T-helper 2 cell (primary cell): ENCODE measurements at regions not wholly inside any gene's neighbourhood (a gene's known extent, or its start where the extent isn't known, plus 50 kb on each side); places are given as distances from the start of the nearest gene placed in this dataset.

Source experiments
- DNase-seq, 5 experiments: peaks; one replicate each; pipeline versions ENCODE4 v3.0.0 to v3.0.0-alpha.2; 2012 to 2022

DNA sequence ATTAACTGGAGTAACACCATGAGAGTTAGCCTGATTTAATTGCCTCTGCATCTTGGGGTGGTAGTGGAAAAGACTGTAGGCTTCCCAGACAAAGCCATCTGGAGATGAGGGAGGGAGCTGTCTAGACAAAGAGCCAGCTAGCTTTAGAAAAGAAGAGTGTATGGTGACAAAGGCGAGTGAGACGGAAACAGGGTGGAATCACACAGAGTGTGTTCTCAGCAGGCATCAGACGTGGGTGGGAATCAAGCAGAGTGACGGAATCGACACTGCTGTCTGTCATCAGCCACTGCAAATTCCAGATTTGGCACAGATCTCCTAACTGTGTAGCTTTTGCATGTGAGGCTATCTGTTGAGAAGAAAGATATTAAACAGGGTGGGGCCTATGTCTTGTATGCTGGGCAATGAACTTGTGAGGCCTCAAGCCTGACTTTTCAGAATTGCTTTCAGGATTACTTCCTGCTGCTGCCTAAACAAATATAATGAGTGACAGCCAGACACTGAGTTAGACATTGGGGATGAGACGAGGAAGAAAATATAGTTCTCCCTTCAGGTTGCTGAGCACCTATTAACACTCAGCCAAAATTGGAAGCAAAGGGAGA is 236.5 kb upstream of the GRIP1 start:
- no peak for DNase-seq

DNA sequence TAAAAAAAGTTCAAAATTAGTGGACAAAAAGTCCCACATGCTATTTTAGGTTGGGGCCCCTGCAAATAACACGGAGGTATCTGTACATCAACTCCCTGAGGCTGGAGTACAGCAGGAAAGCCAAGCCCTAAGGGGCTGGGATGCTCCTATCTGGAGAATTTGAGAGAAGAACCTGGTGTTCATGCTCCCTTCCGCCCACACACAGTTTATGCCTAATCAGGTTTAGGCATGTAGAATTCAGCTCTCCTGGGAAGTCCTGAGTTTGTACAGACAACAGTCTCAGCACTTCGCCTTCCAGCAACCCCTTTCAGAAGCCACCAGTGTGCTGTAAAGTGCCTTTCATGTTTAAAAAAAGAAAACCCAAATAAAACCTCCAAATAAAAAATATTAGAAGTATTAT is 237.3 kb upstream of the GRIP1 start:
- no peak for DNase-seq

DNA sequence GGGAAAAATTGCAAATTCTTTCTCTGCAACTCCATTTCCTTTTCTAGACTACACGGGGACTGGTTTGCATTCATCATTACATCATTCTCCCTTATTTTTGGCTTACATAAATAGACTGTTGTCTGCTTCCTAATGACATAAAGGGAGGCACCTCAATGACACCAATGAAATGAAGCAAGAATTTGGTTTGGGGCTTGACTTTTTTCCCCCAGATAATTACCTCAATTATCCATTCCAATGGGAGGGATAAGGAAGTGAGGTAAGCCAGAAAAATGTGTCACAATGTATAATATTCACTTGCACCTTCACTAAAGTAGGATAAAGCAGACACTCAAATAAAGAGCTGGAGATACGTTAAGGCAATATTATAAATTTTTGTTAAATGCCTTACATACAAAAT is 240.6 kb upstream of the GRIP1 start:
- no peak for DNase-seq

DNA sequence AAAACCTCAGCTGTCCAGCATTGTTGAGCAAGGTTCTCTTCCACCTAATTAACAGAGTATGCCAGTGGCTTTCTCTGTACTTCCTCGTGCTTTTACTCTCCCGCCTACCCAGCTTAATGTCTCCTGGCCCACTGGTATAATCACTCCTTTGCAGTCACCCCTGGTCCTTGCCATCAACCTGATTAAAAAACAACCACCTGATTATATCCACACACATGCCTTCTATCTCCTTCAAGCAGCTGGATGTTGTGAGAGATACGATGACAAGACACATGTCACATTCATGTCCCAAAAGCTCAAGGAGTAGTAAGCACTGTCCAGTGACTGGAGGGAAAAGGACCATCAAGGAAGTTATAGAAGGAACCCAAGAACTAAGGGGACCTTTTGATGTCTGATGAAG is 241.3 kb upstream of the GRIP1 start:
- DNase-seq = no peak

DNA sequence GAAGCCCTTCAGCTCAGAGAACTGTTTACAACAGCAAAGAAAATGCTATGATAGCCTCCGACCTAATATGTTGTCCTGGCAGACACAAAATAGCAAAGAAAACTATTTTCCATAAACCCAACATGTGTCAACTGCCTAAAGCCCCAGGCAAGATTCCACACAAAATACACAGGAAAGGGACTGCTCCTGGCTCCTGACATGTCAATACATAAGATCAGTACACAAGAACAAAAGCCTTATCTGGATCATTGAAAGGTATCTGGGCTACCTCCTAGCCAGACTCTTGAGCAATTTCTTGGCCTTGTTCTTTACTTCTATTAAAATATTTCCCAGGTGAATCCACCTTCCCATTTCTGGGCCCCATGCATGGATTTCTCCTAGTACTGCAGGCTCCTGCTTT is 242.3 kb upstream of the GRIP1 start:
- DNase-seq = no peak

DNA sequence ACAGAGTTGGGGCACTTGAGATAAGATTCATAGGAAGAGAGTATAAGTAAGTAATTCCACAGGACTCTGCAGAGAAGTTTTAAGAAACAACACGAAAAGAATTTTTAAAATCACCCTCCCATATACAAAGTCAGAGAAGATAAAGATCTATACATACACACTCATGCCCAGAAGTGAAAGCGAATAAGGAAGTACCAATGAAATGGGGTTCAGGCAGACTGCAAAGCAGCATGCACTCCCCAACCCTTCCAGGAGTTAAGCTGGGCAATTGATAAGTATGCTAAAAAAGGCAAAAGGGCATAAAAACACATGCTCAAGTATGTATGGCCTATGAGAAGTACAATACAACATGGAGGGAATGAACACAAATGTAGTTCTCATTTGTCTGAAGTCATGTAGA is 246.2 kb upstream of the GRIP1 start:
- peak in 1 of 5 experiments; percentile 30 for DNase-seq

DNA sequence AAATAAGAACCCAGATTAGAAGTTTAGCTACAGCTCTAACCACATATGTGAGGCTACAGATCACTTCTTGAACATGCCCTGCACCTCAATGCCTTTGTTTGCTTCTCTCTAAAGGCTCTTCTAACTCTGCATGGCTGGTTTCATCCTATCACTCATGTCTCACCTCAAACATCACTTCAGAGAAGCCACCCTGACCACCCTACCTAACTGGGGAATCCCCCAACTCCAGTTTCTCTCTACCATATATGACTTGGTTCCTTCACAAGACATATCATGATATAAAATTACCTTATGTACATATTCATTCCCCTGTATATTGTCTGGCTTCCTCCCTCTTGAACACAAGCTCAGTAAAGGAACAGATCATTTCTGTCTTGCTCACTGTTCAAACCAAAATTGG is 250.2 kb upstream of the GRIP1 start:
- DNase-seq = peak in 1 of 5 experiments; percentile 10

DNA sequence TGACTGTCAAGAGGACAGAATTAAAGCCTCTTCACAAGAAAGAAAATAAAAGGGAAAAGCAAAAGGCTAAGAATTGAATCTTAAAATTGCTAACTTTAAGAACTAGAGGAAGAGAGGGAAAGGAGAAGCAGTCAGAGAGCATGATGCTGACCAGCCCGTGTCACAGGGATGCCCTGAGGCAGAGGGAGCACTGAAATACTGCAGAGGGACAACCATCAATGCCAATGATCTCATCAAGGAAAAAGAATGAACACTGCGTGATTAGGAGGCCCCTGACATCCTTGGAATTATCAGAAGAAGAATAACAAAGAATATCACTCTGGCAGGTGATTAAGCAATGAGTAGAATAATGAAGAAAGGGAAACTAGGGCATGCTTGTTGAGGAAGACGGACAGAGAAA is 252.2 kb upstream of the GRIP1 start:
- DNase-seq = no peak

DNA sequence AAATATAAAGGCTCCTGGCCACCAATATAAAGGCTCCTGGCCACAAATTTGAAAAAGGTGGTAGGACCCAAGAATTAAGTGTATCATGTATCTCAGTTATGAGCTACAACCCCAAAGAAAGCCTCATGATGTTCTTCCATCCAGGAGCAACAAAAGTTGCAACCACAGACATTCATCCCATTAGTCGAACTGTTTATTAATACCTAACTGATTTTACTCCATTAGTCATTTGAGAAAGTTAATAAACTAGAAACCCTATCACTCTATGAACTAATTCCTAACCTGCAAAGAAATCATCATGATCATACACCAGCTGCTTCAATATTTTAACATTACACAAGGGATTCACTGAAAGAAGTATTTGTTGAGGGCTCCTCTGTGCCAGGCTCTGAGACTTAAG is 253.2 kb upstream of the GRIP1 start:
- no peak for DNase-seq

DNA sequence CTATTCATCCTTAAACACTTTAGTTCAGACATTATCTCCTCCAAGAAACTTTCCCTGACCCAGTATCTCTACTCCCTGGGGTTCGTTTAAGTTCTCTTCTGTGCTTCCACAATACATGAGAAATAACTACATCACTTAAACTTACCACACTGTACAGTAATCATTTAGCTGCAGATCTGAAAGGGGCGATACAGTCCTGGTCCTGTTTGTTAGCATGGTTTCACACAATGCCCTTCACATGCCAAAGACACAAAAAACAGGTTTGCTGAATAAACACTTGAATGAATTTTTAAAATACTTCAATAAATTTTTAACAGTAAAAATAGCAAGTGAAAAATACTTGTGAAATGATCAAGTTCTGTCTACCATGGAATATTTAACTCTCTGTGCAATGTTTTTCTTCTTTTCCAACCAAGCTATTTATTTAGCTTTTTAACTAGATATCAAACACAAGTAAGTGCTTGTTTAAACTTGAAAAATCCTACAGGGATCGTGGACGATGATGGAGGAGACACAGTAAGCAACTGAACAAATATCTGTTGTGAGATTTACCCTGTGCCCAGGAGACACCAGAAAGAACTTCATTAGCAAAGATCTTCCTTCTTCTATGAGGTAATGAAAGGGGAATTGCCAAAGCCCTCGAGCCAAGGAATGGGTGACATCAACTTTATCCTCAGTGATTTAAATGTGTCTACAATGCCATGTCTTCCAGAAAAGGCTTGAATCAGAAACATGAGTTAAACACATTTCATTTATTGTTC is 255.6 kb upstream of the GRIP1 start:
- no peak for DNase-seq

DNA sequence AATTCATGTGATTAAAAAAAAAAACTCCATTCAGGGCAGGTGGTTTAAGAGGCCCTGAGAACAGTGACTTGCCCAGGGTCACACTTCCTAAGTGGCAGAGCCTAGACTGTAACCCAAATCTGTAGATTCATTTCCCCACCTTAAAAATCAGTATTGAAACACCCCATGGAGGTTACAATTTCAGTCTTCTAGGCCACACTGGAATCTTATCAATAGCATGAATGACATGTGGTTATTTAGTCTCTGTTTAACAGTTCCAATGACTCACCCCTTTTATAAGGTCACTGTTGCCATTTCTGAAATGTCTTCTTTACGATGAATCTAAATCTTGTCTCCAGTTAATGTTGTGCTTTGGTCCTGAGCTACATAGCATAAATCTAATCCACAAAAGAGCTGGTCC is 262.3 kb upstream of the GRIP1 start:
- no peak for DNase-seq

DNA sequence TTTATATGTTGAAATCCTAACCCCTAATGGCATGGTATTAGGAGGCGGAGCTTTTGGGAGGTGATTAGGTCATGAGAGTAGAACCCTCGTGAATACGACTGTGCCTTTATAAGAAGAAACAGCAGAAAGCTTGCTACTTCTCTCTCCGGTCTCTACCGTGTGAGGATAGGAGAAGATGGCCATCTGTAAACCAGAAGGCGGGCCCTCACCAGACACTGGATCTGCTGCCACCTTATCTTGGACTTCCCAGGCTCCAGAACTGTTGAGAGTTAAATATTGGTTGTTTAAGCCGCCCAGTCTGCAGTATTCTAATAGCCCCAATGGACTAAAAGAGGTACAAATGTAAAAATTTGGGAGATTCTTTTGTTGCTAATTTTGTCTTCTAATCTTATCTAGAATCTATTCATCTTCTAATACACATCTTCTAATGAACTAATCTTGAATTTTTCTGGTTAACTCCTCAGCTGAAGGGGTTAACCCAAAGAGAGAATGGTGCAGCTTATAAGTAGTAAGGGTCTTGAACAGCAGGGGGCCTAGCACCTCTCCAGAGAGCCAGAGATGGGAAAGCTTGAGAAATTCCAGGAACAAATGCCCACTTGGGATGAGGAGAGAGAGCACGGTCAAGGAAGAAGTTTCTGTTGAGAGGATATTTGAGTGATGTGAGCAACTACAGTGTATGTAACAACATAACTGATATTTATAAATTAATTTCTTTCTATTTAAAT is 264.0 kb upstream of the GRIP1 start:
- no peak for DNase-seq

DNA sequence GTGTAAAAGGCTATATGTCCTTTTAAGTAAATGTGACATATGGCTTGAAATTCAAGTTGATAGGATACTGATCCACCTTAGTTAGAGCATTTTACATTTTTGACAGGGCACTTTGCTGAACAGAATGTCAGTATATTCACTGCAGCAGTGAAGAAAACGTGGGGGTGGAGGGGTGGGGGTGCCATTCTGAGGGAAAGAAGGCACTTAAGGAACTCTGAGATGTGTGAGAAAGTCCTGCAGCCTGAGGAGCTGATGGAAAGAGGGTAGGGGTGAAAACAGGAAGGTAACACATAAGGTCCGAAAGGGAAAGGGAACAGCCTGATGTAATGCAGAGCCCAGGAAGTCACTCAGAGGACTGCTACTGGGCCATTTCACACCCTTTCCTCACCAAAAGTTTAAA is 265.5 kb upstream of the GRIP1 start:
- no peak for DNase-seq

DNA sequence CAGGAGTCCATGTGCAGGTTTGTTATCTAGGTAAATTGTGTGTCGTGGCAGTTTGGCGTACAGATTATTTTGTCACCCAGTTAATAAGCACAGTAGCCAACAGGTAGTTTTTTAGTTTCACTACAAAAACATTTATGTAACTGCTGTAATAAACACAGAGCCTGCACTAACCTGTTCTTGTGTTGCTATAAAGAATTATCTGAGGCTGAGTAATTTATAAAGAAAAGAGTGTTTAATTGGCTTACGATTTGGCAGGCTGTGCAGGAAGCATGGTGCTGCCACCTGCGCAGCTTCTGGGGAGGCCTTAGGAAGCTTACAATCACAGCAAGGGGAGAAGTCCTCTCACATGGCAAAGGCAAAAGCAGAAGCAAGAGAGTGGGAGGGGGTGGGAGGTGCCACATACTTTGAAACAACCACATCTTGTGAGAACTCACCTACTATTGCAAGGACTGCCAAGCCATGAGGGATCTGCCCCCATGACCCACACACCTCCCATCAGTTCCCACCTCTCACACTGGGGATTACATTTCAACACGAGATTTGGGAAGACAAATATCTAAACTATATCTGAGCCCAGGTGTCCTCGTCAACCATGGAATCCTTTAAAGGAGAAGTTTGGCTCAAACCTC is 266.4 kb upstream of the GRIP1 start:
- no peak for DNase-seq

DNA sequence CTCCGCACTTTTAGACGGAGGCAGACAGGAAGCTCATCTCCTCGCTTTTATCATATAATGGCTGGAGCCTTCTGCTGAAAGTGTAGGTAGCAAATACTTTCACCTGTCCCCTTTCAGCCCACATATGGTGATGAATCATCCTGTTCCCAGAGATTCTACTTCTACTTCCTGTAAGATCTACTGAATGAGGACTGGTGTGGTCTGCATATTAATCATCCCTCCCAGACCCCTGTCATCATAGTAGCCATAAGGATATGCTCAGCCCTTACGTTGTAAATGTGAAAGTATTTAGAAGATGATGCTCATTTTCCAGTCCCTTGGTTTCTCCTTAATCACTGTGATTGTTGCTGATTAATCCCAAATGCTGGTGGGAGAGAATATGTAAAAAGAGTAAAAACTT is 268.2 kb upstream of the GRIP1 start:
- DNase-seq = peak in 1 of 5 experiments; percentile 8

DNA sequence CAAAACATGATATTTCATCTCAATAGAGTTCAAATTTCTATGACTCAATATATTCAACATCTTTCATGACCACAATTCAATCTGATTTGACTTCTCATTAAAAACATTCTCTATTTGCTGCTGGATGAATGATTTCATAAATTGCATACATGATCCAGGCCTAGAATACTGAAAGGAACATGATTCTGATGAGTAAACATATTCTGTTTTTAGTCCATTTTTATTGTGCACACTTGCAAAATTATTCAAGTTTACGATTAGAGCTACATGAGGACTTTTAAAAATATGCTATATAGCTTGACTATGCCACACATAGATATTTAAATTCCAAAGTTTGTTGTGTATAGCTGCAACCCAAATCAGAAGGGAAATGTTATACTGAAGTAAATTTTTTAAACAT is 273.8 kb upstream of the GRIP1 start:
- DNase-seq = no peak

DNA sequence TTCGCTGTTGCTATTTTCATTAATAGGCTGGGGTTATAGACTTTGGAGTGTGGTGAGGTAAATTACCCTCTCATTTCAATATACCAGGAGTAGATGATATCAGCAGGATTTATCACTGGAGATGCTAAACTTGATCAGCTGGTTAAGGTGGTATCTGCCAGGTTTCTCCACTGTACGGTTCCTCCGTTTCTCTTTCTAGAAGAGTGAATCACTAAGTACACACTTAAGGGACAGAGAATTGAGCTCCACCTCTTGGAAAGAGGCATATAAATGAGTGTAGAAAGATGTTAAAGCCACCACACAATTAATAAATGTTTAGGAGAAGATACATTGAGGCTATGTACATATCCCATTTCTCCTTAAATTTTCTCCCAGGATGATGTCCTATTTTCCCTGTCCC is 277.4 kb upstream of the GRIP1 start:
- DNase-seq = no peak

DNA sequence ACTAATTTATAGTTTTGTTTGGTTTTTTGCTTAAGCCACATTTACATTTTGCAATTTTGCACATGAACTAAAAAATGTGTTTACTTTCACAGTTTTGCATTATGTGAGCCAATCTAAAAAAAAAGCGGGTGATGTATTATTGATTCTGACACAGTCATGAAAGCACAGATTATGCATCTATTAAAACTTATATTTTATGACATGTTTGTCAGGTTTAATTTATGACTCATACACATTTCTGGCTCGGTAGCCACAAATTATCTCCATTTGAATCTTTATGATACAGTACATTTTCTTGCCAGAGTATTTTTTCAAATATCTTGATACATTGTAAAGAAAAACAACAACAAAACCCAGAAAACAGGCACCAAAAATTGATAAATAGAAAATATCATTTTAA is 280.4 kb upstream of the GRIP1 start:
- DNase-seq = no peak

DNA sequence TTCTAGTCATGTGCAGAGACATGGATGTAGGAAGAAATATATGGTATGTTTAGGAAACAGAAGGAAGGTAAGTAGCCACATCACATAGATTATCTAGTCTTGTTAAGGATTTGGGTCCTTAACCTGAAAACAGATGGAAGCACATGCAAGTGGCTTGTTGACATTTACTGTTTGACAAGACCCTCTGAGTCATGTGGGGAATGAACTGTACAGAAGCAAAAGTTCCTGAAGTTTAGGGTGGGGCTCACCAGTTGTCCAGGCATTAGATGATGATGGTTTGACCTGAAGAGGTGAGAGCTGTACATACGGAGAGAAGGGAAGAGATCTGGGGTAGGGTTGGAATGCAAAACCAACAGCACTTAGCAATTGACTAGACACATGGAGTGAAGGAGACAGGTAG is 281.1 kb upstream of the GRIP1 start:
- DNase-seq = no peak

DNA sequence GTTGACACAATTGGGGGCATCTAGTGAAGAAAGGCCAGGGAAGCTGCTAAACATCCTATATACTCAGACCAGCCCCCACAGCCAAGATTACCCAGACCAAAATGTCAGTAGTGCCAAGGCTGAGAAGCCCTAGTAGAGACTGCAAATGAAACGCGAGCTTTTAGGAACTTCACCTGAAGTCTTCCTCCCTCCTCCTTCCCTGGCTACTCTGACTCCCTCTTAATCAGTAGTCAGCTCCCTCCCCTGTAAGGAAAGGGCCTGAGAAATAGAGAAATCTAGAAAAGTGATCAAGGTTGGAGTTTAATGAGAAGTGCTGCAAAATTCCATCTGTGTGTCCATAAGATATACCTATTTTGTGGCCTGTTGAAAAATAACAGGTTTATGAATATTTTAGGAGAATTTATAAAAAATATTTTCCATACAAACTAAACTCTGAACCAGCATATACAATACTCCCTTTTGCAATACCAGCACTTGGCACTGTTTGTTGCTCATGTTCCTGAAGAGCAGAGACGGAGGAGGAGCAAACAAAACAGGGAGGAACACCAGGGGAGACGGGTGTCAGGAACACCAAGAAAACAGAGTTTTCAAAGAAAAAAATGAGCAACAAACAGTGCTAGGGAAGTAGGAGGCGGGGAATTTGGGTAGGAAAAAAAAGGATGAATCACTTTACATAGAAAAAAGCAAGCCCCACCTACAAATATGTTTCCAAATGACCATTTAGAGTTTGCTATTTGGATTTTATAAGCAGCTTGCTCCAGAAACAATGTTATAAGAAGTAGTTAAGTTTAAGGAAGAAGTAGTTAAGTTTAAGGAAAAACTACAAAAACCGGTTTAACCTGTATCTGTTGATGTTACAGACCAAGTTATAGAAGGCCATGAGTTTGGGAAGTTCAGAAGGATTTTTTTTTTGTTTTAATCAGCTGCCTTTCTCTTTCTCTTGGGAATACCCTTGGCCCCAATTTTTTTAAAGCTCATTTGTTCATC is 282.1 kb upstream of the GRIP1 start:
- DNase-seq = no peak

DNA sequence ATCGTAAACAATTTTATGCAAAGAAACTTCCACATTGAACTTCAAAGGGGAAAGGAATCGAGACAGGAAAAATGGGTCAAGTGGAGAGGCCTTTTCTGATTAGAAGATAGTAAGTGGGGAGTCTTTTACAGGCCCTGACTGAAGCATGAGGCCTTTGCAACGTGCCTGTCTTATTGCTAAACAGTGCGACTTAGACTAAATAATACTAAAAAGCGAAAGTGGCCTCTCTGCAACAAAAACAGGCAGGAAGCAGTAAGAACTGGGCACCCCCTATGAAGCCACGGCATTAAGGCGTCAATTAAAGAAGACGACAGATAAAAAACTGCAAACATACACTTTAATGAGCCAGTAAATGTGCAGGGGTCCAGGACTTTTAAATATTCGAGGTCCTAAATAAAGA is 283.4 kb upstream of the GRIP1 start:
- DNase-seq = no peak

DNA sequence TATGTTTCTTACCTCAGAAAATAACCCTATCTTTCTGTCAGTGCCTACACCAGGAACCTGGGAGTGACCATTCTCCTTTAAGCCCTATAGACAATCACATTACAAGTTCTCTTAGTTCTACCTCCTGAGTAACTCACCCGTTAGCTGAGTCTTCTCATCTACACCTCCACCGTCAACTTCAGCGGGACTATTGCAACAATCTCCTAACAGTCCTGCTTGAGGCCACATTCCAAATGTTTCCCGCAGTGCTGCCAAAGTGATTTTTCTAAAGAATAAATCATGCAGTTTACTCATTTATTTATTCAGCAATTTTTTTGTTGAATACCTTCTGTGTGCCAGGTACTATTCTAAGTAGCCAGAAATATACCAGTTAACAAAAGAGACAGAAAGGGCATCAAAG is 285.0 kb upstream of the GRIP1 start:
- DNase-seq = no peak
